GM23248 (cell line): ENCODE measurements at regions not wholly inside any gene's neighbourhood (a gene's known extent, or its start where the extent isn't known, plus 50 kb on each side); places are given as distances from the start of the nearest gene placed in this dataset.

Experiments used
- EZH2 ChIP-seq: fragments of 200-600 bp; sonication (generic); IDR thresholded peaks from 2 replicates; pipeline ENCODE4 v1.6.1; 2018; ENCODE audit warnings: antibody characterized with exemption, mild to moderate bottlenecking; ENCODE audit not compliant: insufficient read depth, poor library complexity, severe bottlenecking
- EZH2phosphoT487 ChIP-seq: fragments of 200-600 bp; sonication (generic); IDR thresholded peaks from 2 replicates; pipeline ENCODE4 v1.6.1; 2018; ENCODE audit warnings: antibody characterized with exemption, moderate library complexity, mild to moderate bottlenecking, low read depth; ENCODE audit not compliant: insufficient read depth

DNA sequence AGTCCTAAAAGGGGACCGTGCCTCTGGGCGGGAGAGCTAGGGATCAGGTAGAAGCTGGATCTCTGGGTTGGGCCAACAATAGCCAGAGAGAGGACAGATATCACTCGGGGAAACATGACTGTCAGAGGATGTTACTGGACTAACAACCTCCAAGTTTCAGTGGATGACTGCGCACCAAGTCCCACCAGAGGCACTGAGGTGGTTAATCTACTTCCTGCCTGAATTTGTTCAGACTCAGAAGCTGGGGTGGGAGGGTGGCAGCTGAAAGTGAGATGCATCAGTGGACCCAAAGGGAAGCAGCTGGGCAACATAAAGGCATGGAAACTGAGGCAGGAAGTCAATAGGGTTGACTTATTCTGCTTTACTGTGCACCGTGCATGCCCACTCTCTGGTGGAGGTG, 130.1 kb upstream of the SLC44A1 start:
- TF ChIP-seq EZH2 (no peak), EZH2phosphoT487 (no peak)
